ENCODE measurements at regions not wholly inside any gene's neighbourhood (a gene's known extent, or its start where the extent isn't known, plus 50 kb on each side); places are given as distances from the start of the nearest gene placed in this dataset.

DNA sequence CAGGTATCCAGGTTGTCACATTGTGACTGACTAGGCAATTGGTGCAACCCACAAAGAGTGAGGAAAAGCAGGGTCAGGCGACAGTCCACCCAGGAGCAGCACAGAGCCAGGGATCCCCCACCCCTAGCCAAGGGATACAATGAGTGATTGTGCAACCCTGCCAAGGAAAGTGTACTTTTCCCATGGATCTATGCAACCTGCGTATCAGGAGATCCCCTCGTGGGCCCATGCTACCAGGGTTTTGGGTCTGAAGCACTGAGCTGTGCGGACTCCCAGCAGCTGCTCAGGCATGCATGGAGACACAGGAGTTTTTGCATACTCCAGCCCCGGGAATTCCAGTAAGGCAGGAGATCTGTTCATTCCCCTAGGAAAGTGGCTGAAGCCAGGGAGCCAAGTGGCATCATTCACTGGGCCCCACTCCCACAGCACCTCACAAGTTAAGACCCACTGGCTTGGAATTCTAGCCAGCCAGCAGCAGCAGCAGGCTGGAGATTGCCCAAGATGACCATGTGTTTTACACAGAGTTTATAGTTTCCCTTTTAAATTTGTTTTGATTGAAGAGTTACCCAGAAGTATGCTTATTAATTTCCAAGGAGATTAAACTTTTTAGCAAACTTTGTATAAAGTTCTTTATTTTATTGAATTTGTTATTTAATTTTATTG, 136.0 kb downstream of the LTN1 start:
- Histone ChIP-seq H3K36me3 (replicated peaks in 1 of 2; ENCODE audit: control insufficient read depth in 1 of 2, insufficient read depth in 2 of 2, low read length in 2 of 2) (no peaks in the 10 kb centered on the region), H3K79me2 (ENCODE audit: insufficient read depth, low read length) (no peaks in the 10 kb centered on the region), H3K4me2 (replicated peaks; ENCODE audit: extremely low read depth, low read length, poor library complexity, severe bottlenecking) (no peak overlapping the region), H3K4me1 (ENCODE audit: control insufficient read depth in 1 of 2, insufficient read depth in 2 of 2, low read length in 2 of 2) (no peaks in the 10 kb centered on the region), H2AFZ (ENCODE audit: insufficient read depth, low read depth, low read length, poor library complexity, severe bottlenecking) (no peak overlapping the region), H3K27ac (ENCODE audit: low read depth in 1 of 2, low read length in 2 of 2) (no peak overlapping the region), H4K20me1 (ENCODE audit: insufficient read depth, low read length) (no peaks in the 10 kb centered on the region), H3K9me3 (replicated peaks in 1 of 2; ENCODE audit: control insufficient read depth in 1 of 2, insufficient read depth in 1 of 2, low read length in 2 of 2) (no peaks in the 10 kb centered on the region), H3K4me3 (replicated peaks in 1 of 3; ENCODE audit: low read depth in 2 of 3, low read length in 3 of 3) (no peak overlapping the region), H3K9ac (ENCODE audit: insufficient read depth, low read length, poor library complexity, severe bottlenecking) (no peak overlapping the region), H3K27me3 (ENCODE audit: control insufficient read depth in 2 of 2, insufficient read depth in 2 of 2, low read length in 2 of 2) (no peaks in the 10 kb centered on the region)
- no peaks in the 10 kb centered on the region for H3K36me3 Mint-ChIP-seq
- no peak overlapping the region for H3K4me3 Mint-ChIP-seq
- no peak overlapping the region for H3K27ac Mint-ChIP-seq
- intact Hi-C loops (cut with micrococcal nuclease): no loop called here
- TF ChIP-seq CTCF (IDR thresholded peaks at IDR 0.05): no peak
- peaks cover 0 to 3% (median 3%) of the 10 kb centered on the region in 3 donors for H3K27me3 Mint-ChIP-seq (ENCODE audit: low read depth in 3 of 3)
- H3K4me1 Mint-ChIP-seq: no peaks in the 10 kb centered on the region
- H3K9me3 Mint-ChIP-seq: peaks cover 1 to 16% (median 3%) of the 10 kb centered on the region in 7 donors
- DNase-seq: no peak
- 95% methylated on average over 5 of the region's 5 CpGs for WGBS (ENCODE audit: insufficient coverage)

DNA sequence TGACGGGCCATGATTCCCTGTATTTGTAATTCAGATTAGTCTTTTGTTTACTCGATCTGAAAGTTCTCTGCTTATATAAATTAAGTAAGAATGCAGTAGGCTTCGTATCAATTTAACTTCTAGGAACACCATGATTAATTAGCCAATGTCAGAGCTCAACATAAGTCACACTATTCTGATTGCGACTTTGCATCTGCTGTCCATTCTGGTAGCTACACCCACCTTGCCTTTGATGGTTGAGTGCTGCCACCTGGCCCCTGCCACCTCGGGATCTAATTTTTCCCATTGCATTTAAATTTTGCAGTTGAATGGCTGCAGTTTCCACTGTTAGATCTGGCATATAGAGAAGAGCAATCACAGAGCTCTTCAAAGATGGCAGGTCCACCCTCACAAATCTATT, 140.0 kb downstream of the LTN1 start:
- no peaks in the 10 kb centered on the region for H3K36me3 ChIP-seq (replicated peaks in 1 of 2; ENCODE audit: control insufficient read depth in 1 of 2, insufficient read depth in 2 of 2, low read length in 2 of 2)
- Mint-ChIP-seq H3K27ac (no peak overlapping the region), H3K27me3 (ENCODE audit: low read depth in 3 of 3) (peaks cover 0 to 1% (median 0%) of the 10 kb centered on the region in 3 donors), H3K36me3 (no peaks in the 10 kb centered on the region), H3K4me1 (no peaks in the 10 kb centered on the region), H3K9me3 (peaks cover 3 to 22% (median 7%) of the 10 kb centered on the region in 7 donors), H3K4me3 (no peak overlapping the region)
- H3K9me3 ChIP-seq (replicated peaks in 1 of 2; ENCODE audit: control insufficient read depth in 1 of 2, insufficient read depth in 1 of 2, low read length in 2 of 2): peaks cover 0 to 4% of the 10 kb centered on the region in 2 donors
- no peaks in the 10 kb centered on the region for H4K20me1 ChIP-seq (ENCODE audit: insufficient read depth, low read length)
- H2AFZ ChIP-seq (ENCODE audit: insufficient read depth, low read depth, low read length, poor library complexity, severe bottlenecking): no peak overlapping the region
- no peak overlapping the region for H3K4me3 ChIP-seq (replicated peaks in 1 of 3; ENCODE audit: low read depth in 2 of 3, low read length in 3 of 3)
- H3K27ac ChIP-seq (ENCODE audit: low read depth in 1 of 2, low read length in 2 of 2): no peak overlapping the region
- 43% methylated on average over 1 of the region's 5 CpGs for WGBS (ENCODE audit: insufficient coverage)
- no peaks in the 10 kb centered on the region for H3K79me2 ChIP-seq (ENCODE audit: insufficient read depth, low read length)
- no peak overlapping the region for H3K4me2 ChIP-seq (replicated peaks; ENCODE audit: extremely low read depth, low read length, poor library complexity, severe bottlenecking)
- intact Hi-C loops (cut with micrococcal nuclease): no loop called here
- no peak for DNase-seq
- TF ChIP-seq CTCF (IDR thresholded peaks at IDR 0.05): no peak
- no peaks in the 10 kb centered on the region for H3K27me3 ChIP-seq (ENCODE audit: control insufficient read depth in 2 of 2, insufficient read depth in 2 of 2, low read length in 2 of 2)
- no peaks in the 10 kb centered on the region for H3K4me1 ChIP-seq (ENCODE audit: control insufficient read depth in 1 of 2, insufficient read depth in 2 of 2, low read length in 2 of 2)
- H3K9ac ChIP-seq (ENCODE audit: insufficient read depth, low read length, poor library complexity, severe bottlenecking): no peak overlapping the region
